ENCODE measurements at regions not wholly inside any gene's neighbourhood (a gene's known extent, or its start where the extent isn't known, plus 50 kb on each side); places are given as distances from the start of the nearest gene placed in this dataset.
"Not testable (repeated sequence)": the region's sequence is repeated elsewhere in the genome, so short reads cannot be mapped to it uniquely, and the experiment has no call there.

- DNase-seq, result no peak
Measured at GRCh38 chr1:238701024-238701423, 685.3 kb upstream of the CHRM3 start.

GRCh38 chr1:238690415-238690814 lies 696.0 kb upstream of the CHRM3 start:
- DNase-seq, result no peak

GRCh38 chr1:238684576-238684975 lies 701.8 kb upstream of the CHRM3 start:
- not testable (repeated sequence) for DNase-seq

- no peak for DNase-seq
Measured at GRCh38 chr1:238681451-238681850, 704.9 kb upstream of the CHRM3 start.

- DNase-seq, result no peak
Measured at GRCh38 chr1:238681021-238681420, 705.3 kb upstream of the CHRM3 start.

GRCh38 chr1:238677567-238677966 lies 708.8 kb upstream of the CHRM3 start:
- DNase-seq, result no peak

- no peak for DNase-seq
Measured at GRCh38 chr1:238675221-238675620, 711.1 kb upstream of the CHRM3 start.

- DNase-seq, result no peak
Measured at GRCh38 chr1:238674316-238674715, 712.1 kb upstream of the CHRM3 start.

GRCh38 chr1:238673561-238673960 lies 712.8 kb upstream of the CHRM3 start:
- DNase-seq, result no peak

- no peak for DNase-seq
Measured at GRCh38 chr1:238672806-238673205, 713.6 kb upstream of the CHRM3 start.

- no peak for DNase-seq
Measured at GRCh38 chr1:238672262-238672661, 714.1 kb upstream of the CHRM3 start.

GRCh38 chr1:238664139-238664538 lies 722.2 kb upstream of the CHRM3 start:
- no peak for DNase-seq

GRCh38 chr1:238660849-238661248 lies 725.5 kb upstream of the CHRM3 start:
- no peak for DNase-seq

GRCh38 chr1:238658763-238659162 lies 727.6 kb upstream of the CHRM3 start:
- no peak for DNase-seq

GRCh38 chr1:238653693-238654321 lies 732.6 kb upstream of the CHRM3 start:
- no peak for DNase-seq

GRCh38 chr1:238652346-238652968 lies 733.9 kb upstream of the CHRM3 start:
- no peak for DNase-seq

GRCh38 chr1:238649200-238649599 lies 737.2 kb upstream of the CHRM3 start:
- DNase-seq, result no peak

- no peak for DNase-seq
Measured at GRCh38 chr1:238648751-238649150, 737.6 kb upstream of the CHRM3 start.

- DNase-seq, result no peak
Measured at GRCh38 chr1:238648296-238648695, 738.1 kb upstream of the CHRM3 start.

- DNase-seq, result no peak
Measured at GRCh38 chr1:238647877-238648276, 738.5 kb upstream of the CHRM3 start.

- DNase-seq, result no peak
Measured at GRCh38 chr1:238642231-238642630, 744.1 kb upstream of the CHRM3 start.

GRCh38 chr1:238639861-238640260 lies 746.5 kb upstream of the CHRM3 start:
- no peak for DNase-seq

- no peak for DNase-seq
Measured at GRCh38 chr1:238628110-238628509, 737.4 kb upstream of the ZP4 start.

- DNase-seq, result peak; percentile 0
Measured at GRCh38 chr1:238624776-238625175, 734.1 kb upstream of the ZP4 start.

- DNase-seq, result no peak
Measured at GRCh38 chr1:238621405-238621804, 730.7 kb upstream of the ZP4 start.

All from NCI-H1092 (cell line).